HL-60 (cell line): ENCODE measurements at regions not wholly inside any gene's neighbourhood (a gene's known extent, or its start where the extent isn't known, plus 50 kb on each side); places are given as distances from the start of the nearest gene placed in this dataset.

Experiments
- CTCF ChIP-seq: IDR thresholded peaks from one replicate; pipeline ENCODE4 v1.5.1; 2011; ENCODE audit warnings: low read length, control low read depth, inconsistent platforms; ENCODE audit not compliant: insufficient read depth
- GABPA ChIP-seq: IDR thresholded peaks from 2 replicates; pipeline ENCODE4 v1.6.1; 2012; ENCODE audit warnings: low read depth
- POLR2AphosphoS5 ChIP-seq: IDR thresholded peaks from 2 replicates; pipeline ENCODE4 v1.6.1; 2012; ENCODE audit warnings: low read depth
- REST ChIP-seq: IDR thresholded peaks from 2 replicates; pipeline ENCODE4 v1.6.1; 2012; ENCODE audit warnings: low read depth; ENCODE audit not compliant: insufficient replicate concordance

- TF ChIP-seq CTCF (no peak), GABPA (no peak), POLR2AphosphoS5 (no peak), REST (no peak)
Measured at GRCh38 chr11:134727636-134728035, 315.6 kb upstream of the B3GAT1 start.
